GM10248 (cell line): ENCODE measurements at regions not wholly inside any gene's neighbourhood (a gene's known extent, or its start where the extent isn't known, plus 50 kb on each side); places are given as distances from the start of the nearest gene placed in this dataset.

Source experiments
- CTCF ChIA-PET: fragments of 300-600 bp; sonication (Branson Sonifier 250); formaldehyde crosslinking; extraction: SDS; loops from one replicate; lab custom pipeline; 2021; ENCODE audit warnings: antibody characterized with exemption; lab: Yijun Ruan, JAX
- POLR2A ChIA-PET: fragments of 350-650 bp; sonication (Branson Sonifier 250); formaldehyde crosslinking; extraction: SDS; loops from one replicate; lab custom pipeline; 2020; ENCODE audit warnings: antibody characterized with exemption; lab: Yijun Ruan, JAX
- DNase-seq: peaks from one replicate; pipeline ENCODE4 v3.0.0; 2012; ENCODE audit errors: extremely low spot score
- CTCF ChIP-seq: IDR thresholded peaks from 2 replicates; pipeline ENCODE4 v1.5.1; 2012; ENCODE audit warnings: mild to moderate bottlenecking, low read depth; ENCODE audit errors: extremely low read depth, missing control alignments, control extremely low read depth

GRCh38 chr9:118575341-118576070 is 793.7 kb downstream of the BRINP1 start:
- no peak for DNase-seq
- ChIA-PET POLR2A (no interaction called here), CTCF (no interaction called here)
- TF ChIP-seq CTCF, result no peak

- CTCF ChIA-PET, result no interaction called here
- POLR2A ChIA-PET, result no interaction called here
- TF ChIP-seq CTCF, result no peak
- DNase-seq, result no peak
These were observed 792.1 kb downstream of the BRINP1 start for GRCh38 chr9:118577121-118577520.

DNA sequence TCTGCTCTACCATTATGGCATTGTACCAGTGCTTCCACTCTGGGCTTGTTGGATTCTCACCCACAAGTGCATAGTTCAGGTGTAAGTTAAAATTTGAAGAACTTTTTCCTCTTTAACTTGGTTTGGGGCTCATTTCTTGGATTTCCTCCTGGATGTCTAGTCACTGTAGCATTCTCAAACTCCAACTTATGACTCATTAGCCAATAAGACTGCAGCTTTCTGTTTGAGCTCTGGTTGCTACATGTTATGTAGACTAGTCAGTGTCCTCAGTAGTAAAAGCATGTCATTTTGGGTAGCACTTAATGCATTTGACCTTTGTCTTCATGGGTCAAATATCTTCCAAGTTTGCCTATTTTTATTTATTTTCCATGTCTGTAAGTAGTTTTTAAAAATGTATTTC is 790.8 kb downstream of the BRINP1 start:
- no peak for TF ChIP-seq CTCF
- DNase-seq, result no peak
- ChIA-PET CTCF (no interaction called here), POLR2A (no interaction called here)

GRCh38 chr9:118583414-118583813 is 785.8 kb downstream of the BRINP1 start:
- POLR2A ChIA-PET, result no interaction called here
- CTCF ChIA-PET, result interaction anchor here (0.9 kb wide), 1 partner anchor 18 kb away, joined by 3 read pairs; no protein-coding TSS in a partner anchor
- TF ChIP-seq CTCF, result no peak
- DNase-seq, result no peak

DNA sequence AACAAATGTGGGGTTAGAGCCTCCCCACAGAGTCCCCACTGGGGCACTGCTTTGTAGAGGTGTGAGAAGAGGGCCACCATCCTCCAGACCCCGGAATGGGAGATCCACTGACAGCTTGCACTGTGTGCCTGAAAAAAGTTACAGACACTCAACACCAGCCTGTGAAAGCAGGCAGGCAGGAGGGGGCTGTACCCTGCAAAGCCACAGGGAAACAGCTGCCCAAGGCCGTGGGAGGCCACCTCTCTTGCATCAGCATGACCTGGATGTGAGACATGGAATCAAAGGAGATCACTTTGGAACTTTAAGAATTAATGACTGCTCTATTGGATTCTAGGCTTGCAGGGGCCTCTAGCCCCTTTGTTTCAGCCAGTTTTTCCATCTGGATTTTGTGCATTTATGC is 782.3 kb downstream of the BRINP1 start:
- no peak for DNase-seq
- ChIA-PET POLR2A (no interaction called here), CTCF (no interaction called here)
- TF ChIP-seq CTCF, result no peak

- DNase-seq, result no peak
- POLR2A ChIA-PET, result no interaction called here
- no peak for TF ChIP-seq CTCF
- CTCF ChIA-PET, result no interaction called here
These were observed 774.8 kb downstream of the BRINP1 start for GRCh38 chr9:118594428-118594827.
